ENCODE measurements at regions not wholly inside any gene's neighbourhood (a gene's known extent, or its start where the extent isn't known, plus 50 kb on each side); places are given as distances from the start of the nearest gene placed in this dataset.

DNA sequence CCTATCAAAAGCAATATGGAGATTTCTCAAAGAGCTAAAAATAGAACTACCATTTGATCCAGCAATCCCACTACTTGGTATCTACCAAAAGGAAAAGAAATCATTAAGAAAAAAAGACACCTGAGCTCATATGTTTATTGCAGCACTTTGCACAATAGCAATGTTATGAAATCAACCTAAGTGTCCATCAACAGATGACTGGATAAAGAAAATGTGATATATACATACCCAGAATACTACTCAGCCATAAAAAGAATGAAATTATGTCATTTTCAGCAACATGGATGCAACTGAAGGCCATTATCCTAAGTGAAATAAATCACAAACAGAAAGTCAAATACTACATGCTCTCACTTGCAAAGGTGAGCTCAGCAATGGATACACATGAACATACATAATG, 1565.5 kb upstream of the RAG2 start:
- Histone ChIP-seq H3K27ac (replicated peaks) (no peak overlapping the region), H3K4me3 (replicated peaks; ENCODE audit: insufficient read depth, low read length) (no peak overlapping the region), H3K27me3 (ENCODE audit: insufficient read depth, poor library complexity, severe bottlenecking) (no peaks in the 10 kb centered on the region)
- DNase-seq (ENCODE audit: low read depth in 1 of 2, low spot score in 1 of 2), result no peak
- no peak for TF ChIP-seq POLR2AphosphoS5 (IDR thresholded peaks at IDR 0.05; ENCODE audit: low read depth)
- TF ChIP-seq, protein P1, sequence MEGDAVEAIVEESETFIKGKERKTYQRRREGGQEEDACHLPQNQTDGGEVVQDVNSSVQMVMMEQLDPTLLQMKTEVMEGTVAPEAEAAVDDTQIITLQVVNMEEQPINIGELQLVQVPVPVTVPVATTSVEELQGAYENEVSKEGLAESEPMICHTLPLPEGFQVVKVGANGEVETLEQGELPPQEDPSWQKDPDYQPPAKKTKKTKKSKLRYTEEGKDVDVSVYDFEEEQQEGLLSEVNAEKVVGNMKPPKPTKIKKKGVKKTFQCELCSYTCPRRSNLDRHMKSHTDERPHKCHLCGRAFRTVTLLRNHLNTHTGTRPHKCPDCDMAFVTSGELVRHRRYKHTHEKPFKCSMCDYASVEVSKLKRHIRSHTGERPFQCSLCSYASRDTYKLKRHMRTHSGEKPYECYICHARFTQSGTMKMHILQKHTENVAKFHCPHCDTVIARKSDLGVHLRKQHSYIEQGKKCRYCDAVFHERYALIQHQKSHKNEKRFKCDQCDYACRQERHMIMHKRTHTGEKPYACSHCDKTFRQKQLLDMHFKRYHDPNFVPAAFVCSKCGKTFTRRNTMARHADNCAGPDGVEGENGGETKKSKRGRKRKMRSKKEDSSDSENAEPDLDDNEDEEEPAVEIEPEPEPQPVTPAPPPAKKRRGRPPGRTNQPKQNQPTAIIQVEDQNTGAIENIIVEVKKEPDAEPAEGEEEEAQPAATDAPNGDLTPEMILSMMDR (IDR thresholded peaks at IDR 0.05; ENCODE audit: insufficient read depth, low read length), result no peak
- no peak for TF ChIP-seq GABPA (IDR thresholded peaks at IDR 0.05; ENCODE audit: low read depth)
- TF ChIP-seq, protein P2, sequence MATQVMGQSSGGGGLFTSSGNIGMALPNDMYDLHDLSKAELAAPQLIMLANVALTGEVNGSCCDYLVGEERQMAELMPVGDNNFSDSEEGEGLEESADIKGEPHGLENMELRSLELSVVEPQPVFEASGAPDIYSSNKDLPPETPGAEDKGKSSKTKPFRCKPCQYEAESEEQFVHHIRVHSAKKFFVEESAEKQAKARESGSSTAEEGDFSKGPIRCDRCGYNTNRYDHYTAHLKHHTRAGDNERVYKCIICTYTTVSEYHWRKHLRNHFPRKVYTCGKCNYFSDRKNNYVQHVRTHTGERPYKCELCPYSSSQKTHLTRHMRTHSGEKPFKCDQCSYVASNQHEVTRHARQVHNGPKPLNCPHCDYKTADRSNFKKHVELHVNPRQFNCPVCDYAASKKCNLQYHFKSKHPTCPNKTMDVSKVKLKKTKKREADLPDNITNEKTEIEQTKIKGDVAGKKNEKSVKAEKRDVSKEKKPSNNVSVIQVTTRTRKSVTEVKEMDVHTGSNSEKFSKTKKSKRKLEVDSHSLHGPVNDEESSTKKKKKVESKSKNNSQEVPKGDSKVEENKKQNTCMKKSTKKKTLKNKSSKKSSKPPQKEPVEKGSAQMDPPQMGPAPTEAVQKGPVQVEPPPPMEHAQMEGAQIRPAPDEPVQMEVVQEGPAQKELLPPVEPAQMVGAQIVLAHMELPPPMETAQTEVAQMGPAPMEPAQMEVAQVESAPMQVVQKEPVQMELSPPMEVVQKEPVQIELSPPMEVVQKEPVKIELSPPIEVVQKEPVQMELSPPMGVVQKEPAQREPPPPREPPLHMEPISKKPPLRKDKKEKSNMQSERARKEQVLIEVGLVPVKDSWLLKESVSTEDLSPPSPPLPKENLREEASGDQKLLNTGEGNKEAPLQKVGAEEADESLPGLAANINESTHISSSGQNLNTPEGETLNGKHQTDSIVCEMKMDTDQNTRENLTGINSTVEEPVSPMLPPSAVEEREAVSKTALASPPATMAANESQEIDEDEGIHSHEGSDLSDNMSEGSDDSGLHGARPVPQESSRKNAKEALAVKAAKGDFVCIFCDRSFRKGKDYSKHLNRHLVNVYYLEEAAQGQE (IDR thresholded peaks at IDR 0.05; ENCODE audit: insufficient replicate concordance, low read depth), result no peak
- TF ChIP-seq SPI1 (IDR thresholded peaks at IDR 0.05; ENCODE audit: borderline replicate concordance, low read depth), result no peak

DNA sequence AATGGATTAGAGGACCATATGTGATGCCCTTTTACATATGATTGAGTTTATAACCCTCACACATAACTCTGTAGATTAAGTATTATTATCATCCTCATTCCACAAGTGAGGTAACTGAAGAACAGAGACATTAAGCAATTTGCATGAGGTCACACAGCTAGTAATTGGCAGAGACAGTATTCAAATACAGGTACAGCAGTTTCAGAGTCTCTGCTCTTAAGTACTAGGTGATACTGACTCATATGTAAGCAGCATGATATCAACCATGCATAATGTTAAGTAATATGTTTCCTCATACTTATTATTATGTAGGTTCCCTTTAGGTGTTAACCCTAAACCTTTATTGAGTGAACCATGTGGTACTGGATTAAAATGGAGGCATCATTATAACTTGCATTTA, 1562.4 kb upstream of the RAG2 start:
- no peak for DNase-seq (ENCODE audit: low read depth in 1 of 2, low spot score in 1 of 2)
- TF ChIP-seq, protein P2 (IDR thresholded peaks at IDR 0.05; ENCODE audit: insufficient replicate concordance, low read depth), result no peak
- no peak for TF ChIP-seq POLR2AphosphoS5 (IDR thresholded peaks at IDR 0.05; ENCODE audit: low read depth)
- TF ChIP-seq SPI1 (IDR thresholded peaks at IDR 0.05; ENCODE audit: borderline replicate concordance, low read depth), result no peak
- no peak for TF ChIP-seq GABPA (IDR thresholded peaks at IDR 0.05; ENCODE audit: low read depth)
- TF ChIP-seq, protein P1 (IDR thresholded peaks at IDR 0.05; ENCODE audit: insufficient read depth, low read length), result no peak

DNA sequence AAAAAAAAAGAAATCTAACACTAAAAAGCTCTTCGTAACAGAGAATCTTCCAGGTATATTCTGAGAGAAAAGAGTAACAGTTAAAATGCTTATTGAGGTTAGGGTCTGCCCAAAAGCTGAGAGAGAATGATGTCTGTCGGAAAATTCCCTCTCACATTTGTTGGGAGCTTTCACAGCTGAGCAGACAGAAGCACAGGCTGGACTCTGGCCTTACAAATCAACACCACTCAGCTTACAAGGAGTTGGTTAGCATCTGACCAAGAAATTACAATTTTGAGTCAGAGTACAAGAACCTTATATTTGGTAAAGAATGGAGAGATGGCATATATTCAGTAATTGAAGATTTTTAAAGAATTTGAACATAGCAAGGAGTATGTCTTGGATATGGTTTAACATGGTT, 1561.0 kb upstream of the RAG2 start:
- no peak for DNase-seq (ENCODE audit: low read depth in 1 of 2, low spot score in 1 of 2)
- TF ChIP-seq SPI1 (IDR thresholded peaks at IDR 0.05; ENCODE audit: borderline replicate concordance, low read depth) (no peak), POLR2AphosphoS5 (IDR thresholded peaks at IDR 0.05; ENCODE audit: low read depth) (no peak), GABPA (IDR thresholded peaks at IDR 0.05; ENCODE audit: low read depth) (no peak)
- TF ChIP-seq, protein P2 (IDR thresholded peaks at IDR 0.05; ENCODE audit: insufficient replicate concordance, low read depth), result no peak
- TF ChIP-seq, protein P1 (IDR thresholded peaks at IDR 0.05; ENCODE audit: insufficient read depth, low read length), result no peak
- Histone ChIP-seq H3K27ac (replicated peaks) (no peak overlapping the region), H3K4me3 (replicated peaks; ENCODE audit: insufficient read depth, low read length) (no peak overlapping the region), H3K27me3 (ENCODE audit: insufficient read depth, poor library complexity, severe bottlenecking) (no peaks in the 10 kb centered on the region)

More for the DNA sequence above, 1562.4 kb upstream of the RAG2 start:
- H3K27me3 ChIP-seq (ENCODE audit: insufficient read depth, poor library complexity, severe bottlenecking), result no peaks in the 10 kb centered on the region
- no peak overlapping the region for H3K27ac ChIP-seq (replicated peaks)
- no peak overlapping the region for H3K4me3 ChIP-seq (replicated peaks; ENCODE audit: insufficient read depth, low read length)

Measured in HL-60 (cell line).